ENCODE measurements at regions not wholly inside any gene's neighbourhood (a gene's known extent, or its start where the extent isn't known, plus 50 kb on each side); places are given as distances from the start of the nearest gene placed in this dataset.

DNA sequence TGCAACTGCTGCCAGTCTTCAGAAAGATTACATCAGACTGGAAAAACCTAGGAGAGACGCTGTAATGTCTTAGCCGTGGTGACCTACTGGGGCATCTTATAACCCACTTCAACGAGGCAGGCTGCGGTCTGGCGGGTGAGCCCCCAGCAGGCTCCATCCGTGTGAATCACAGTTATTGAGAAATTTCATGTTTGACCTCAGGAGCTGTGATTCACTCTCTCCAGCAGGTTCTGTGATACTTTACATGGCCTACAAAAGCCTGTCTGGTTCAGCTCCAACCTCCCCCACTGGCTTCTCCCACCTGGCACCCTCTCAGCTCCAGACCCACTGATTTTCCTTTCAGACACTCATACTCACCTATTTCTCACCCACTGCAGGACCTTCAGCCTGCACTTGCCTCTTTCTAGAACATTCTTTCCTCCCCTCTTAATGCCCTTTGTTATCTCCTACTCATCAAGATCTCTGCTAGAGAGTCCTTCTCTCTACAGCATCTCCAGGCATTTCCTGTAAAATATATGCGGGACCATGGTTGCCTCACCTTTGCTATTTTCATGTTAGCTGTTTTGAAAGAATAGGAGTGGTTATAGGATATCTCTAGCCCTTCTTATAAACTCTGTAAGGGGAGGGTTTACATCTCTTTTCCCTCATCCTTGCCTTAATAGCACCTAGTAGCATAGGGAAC is 227.9 kb downstream of the MAF start:
- TF ChIP-seq GATA2 (IDR thresholded peaks at IDR 0.05; ENCODE audit: low read depth, low read length), result no peak
- TF ChIP-seq GATA3 (IDR thresholded peaks at IDR 0.05; ENCODE audit: low read depth, low read length), result no peak
